A549 (cell line): ENCODE measurements at regions not wholly inside any gene's neighbourhood (a gene's known extent, or its start where the extent isn't known, plus 50 kb on each side); places are given as distances from the start of the nearest gene placed in this dataset.

ENCODE experiments used
- CTCF ChIP-seq: fragments of >200 bp; sonication (Bioruptor Twin); formaldehyde crosslinking; IDR thresholded peaks from 3 replicates; pipeline ENCODE4 v1.5.1; 2016
- EP300 ChIP-seq, 2 experiments: fragments of >200 bp; sonication (Bioruptor Twin); formaldehyde crosslinking; IDR thresholded peaks; 2 replicates in 1 of 2; 3 replicates in 1 of 2; pipeline ENCODE4 v1.6.1; 2016 to 2017
- FOSL2 ChIP-seq, 2 experiments: fragments of 450-650 bp in 1 of 2; fragments of >200 bp in 1 of 2; sonication (Bioruptor Twin) in 1 of 2; formaldehyde crosslinking; IDR thresholded peaks; 2 replicates each; pipeline versions ENCODE4 v1.5.0 to v1.6.1; 2016 to 2020; ENCODE audit warnings: mild to moderate bottlenecking in 1 of 2, moderate library complexity in 1 of 2
- MAZ ChIP-seq: fragments of 150-350 bp; IDR thresholded peaks from 2 replicates; pipeline ENCODE4 v1.6.1; 2014; ENCODE audit warnings: antibody characterized with exemption, low read depth, low read length, borderline replicate concordance
- RFX5 ChIP-seq: fragments of 450-650 bp; IDR thresholded peaks from 2 replicates; pipeline ENCODE4 v1.7.1; 2014; ENCODE audit warnings: antibody characterized with exemption, mild to moderate bottlenecking, moderate library complexity

- TF ChIP-seq MAZ = no peak
- TF ChIP-seq CTCF = no peak
- TF ChIP-seq EP300 (IDR thresholded peaks at IDR 0.05) = no peak
- TF ChIP-seq RFX5 = no peak
- TF ChIP-seq FOSL2 (IDR thresholded peaks at IDR 0.05) = no peak
- no peak for TF ChIP-seq FOSL2 (CRISPR knock-in tag; IDR thresholded peaks at IDR 0.05)
Measured at GRCh38 chr12:127896661-127897060, 370.3 kb upstream of the TMEM132C start.
